ENCODE measurements at regions not wholly inside any gene's neighbourhood (a gene's known extent, or its start where the extent isn't known, plus 50 kb on each side); places are given as distances from the start of the nearest gene placed in this dataset.

DNA sequence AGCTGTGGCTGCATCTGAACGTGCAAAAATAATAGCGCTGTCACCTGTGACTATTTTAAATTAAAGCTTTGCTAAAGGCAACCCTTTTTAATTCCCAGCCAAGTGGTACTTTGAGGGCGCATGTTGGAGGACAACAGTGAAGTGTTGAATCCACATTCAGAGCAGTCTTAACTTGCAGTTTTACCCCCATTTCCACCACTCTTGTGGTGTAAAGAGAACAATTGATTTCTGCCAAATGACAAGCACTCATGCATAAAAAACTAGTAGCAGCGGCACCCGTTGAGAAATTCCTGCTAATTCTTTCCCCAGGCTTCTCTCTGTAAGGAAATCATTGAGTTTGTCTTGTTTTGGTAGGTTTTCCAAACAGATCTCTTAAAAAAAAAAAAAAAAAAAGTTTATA, 1033.3 kb downstream of the EFNB2 start:
- Histone ChIP-seq H3K27ac (no peak overlapping the region), H3K4me1 (no peaks in the 10 kb centered on the region), H3K9me3 (no peaks in the 10 kb centered on the region), H3K36me3 (no peaks in the 10 kb centered on the region), H3K4me3 (no peak overlapping the region), H3K27me3 (no peaks in the 10 kb centered on the region)
- no peak for TF ChIP-seq CTCF (IDR thresholded peaks at IDR 0.05)
- intact Hi-C loops (cut with DNase I), result no loop called here
- DNase-seq (ENCODE audit: low spot score in 2 of 2), result no peak

DNA sequence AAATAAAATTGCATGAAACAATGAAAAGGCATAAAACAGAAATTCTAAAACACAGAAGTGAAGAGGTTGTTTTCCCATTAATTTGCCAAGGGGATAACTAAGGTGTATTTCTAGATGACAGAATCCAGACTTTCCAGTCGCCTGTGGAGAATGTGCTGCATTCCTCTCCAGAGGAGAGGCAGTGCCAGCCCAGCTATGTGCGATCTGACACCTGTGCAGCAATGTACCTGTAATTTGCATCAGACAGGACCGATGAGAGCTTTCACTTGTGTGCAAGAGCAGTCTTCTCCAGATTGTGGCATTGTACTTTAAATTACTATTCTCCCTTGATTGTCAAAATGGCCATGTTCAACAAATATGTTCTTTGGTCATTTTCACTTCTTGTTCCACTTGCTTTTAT, 1037.9 kb downstream of the EFNB2 start:
- intact Hi-C loops (cut with DNase I), result no loop called here
- DNase-seq (ENCODE audit: low spot score in 2 of 2), result no peak

DNA sequence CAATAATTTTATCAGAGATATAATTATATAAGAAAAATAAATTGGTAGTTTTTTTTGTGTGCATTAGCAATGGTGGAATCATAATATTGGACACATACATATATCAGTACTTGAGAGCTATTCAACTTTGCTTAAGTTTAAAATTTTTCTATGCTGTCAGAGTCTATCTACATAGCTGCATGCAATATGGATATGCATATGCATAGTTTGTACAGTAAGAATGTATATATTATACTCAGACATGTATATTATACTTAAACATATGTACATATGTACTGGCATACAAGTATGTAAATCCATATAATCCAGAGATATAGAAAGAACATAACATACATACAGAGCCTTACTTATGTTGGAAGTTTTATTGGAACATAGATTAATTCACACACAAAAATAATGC, 1043.2 kb downstream of the EFNB2 start:
- intact Hi-C loops (cut with DNase I), result no loop called here
- H3K27me3 ChIP-seq, result no peaks in the 10 kb centered on the region
- H3K4me3 ChIP-seq, result no peak overlapping the region
- DNase-seq (ENCODE audit: low spot score in 2 of 2), result no peak
- H3K27ac ChIP-seq, result no peak overlapping the region
- no peaks in the 10 kb centered on the region for H3K9me3 ChIP-seq
- H3K36me3 ChIP-seq, result no peaks in the 10 kb centered on the region
- H3K4me1 ChIP-seq, result no peaks in the 10 kb centered on the region
- no peak for TF ChIP-seq CTCF (IDR thresholded peaks at IDR 0.05)

More for the DNA sequence above, 1037.9 kb downstream of the EFNB2 start:
- Histone ChIP-seq H3K4me3 (no peak overlapping the region), H3K4me1 (no peaks in the 10 kb centered on the region), H3K9me3 (no peaks in the 10 kb centered on the region), H3K36me3 (no peaks in the 10 kb centered on the region), H3K27me3 (no peaks in the 10 kb centered on the region), H3K27ac (no peak overlapping the region)
- no peak for TF ChIP-seq CTCF (IDR thresholded peaks at IDR 0.05)

GRCh38 chr13:105491345-105491744, 1044.1 kb downstream of the EFNB2 start:
- no peaks in the 10 kb centered on the region for H3K36me3 ChIP-seq
- no peak for TF ChIP-seq CTCF (IDR thresholded peaks at IDR 0.05)
- H3K4me3 ChIP-seq, result no peak overlapping the region
- no peak overlapping the region for H3K27ac ChIP-seq
- no peaks in the 10 kb centered on the region for H3K27me3 ChIP-seq
- intact Hi-C loops (cut with DNase I), result no loop called here
- H3K9me3 ChIP-seq, result no peaks in the 10 kb centered on the region
- DNase-seq (ENCODE audit: low spot score in 2 of 2), result no peak
- no peaks in the 10 kb centered on the region for H3K4me1 ChIP-seq

DNA sequence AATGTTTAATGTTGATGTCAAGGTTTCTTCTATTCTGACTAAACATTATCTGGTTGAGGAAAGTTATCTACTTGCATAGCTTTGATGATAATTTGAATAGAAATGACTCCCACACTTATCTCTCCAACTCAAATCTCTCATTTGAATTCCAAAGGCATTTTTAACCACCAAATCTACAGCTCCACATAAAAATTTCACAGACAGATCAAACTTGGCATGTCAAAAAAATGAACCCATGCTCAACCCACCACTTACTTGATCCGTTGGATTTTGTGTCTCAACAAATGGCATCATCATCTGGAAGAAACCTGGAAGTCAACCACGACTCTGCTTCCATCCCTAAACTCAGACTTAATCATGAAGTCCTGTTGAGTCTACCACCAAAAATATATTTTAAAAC, 1050.4 kb downstream of the EFNB2 start:
- Histone ChIP-seq H3K27ac (no peak overlapping the region), H3K4me1 (no peaks in the 10 kb centered on the region), H3K4me3 (no peak overlapping the region), H3K36me3 (no peaks in the 10 kb centered on the region), H3K9me3 (peaks cover 0 to 3% of the 10 kb centered on the region in 2 donors), H3K27me3 (no peaks in the 10 kb centered on the region)
- intact Hi-C loops (cut with DNase I), result no loop called here
- no peak for TF ChIP-seq CTCF (IDR thresholded peaks at IDR 0.05)
- no peak for DNase-seq (ENCODE audit: low spot score in 2 of 2)

DNA sequence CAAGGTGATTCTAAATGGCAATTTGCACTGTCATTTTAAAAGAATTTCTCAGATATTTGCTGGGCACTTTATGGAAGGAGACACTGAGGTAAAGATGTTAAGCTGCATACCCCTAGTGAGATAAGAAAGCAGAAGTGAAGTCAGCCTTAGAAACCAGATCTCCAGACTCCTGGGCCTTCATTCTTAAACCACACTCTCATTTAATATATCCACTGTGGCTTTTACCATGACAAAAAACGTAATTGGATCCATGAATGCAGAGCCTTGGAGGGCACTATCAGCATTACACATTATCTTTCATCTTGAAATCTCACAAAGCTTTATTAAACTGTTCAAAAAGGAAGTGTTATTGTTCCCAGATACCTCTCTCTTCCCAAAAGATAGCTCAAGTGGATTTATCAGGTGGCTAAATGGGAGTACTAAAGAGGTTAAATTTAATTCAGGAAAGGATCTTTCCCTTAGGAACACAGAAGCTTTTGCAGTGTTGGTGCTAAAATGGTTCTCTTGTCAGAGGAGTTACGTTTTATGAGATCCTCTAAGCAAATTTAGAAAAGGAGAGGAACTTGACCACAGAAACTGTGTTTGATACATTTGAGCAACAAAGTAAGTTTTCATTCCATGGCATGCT, 1060.4 kb downstream of the EFNB2 start:
- H3K27ac ChIP-seq, result no peak overlapping the region
- H3K4me1 ChIP-seq, result no peaks in the 10 kb centered on the region
- no peak overlapping the region for H3K4me3 ChIP-seq
- H3K27me3 ChIP-seq, result no peaks in the 10 kb centered on the region
- H3K36me3 ChIP-seq, result no peaks in the 10 kb centered on the region
- intact Hi-C loops (cut with DNase I), result no loop called here
- no peak for DNase-seq (ENCODE audit: low spot score in 2 of 2)
- no peaks in the 10 kb centered on the region for H3K9me3 ChIP-seq
- no peak for TF ChIP-seq CTCF (IDR thresholded peaks at IDR 0.05)

Data from ascending aorta (tissue), 2 donors.